ENCODE measurements at regions not wholly inside any gene's neighbourhood (a gene's known extent, or its start where the extent isn't known, plus 50 kb on each side); places are given as distances from the start of the nearest gene placed in this dataset.

DNA sequence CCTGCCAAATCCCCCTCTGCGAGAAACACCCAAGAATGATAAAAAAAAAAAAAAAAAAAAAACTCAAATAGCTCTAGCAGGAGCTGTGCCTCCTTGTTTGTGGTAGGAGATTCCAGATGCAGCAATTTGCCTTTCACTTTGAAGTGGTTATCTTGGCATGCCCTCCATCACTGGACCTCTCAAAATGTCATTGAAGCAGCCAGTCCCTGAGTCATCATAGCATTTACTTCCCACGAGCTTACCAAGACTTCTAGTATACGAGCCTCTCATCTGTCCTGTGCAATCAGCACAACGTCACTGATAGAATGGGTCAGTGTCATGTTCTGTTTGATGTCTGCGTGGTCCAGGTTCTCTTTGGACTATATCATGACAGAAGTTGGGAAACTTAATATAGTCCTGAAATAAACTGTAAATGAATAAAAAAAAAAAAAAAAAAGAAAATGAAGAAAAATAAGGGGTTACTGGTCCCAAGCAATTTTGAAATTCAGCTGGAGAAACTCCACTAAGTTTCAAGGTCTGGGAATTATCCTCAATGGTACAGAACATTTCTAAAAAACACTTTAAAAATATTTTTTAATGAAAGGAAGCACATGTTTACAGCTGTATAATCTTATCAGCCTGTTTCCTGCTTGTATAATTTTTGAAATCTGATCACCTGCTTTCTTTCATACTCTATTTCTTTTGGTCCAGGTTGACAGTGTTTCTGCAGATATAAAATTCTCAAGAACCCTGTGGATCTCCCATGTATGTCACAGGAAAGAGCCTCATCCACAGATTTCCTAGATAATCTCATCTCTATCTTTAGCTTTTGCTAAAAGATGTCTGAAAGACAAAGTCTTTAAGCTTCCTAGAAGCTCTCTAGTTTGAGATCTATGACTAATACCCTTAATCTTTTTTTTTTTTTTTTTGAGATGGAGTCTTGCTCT lies 74.1 kb upstream of the EHBP1 start:
- TF ChIP-seq, protein P1, sequence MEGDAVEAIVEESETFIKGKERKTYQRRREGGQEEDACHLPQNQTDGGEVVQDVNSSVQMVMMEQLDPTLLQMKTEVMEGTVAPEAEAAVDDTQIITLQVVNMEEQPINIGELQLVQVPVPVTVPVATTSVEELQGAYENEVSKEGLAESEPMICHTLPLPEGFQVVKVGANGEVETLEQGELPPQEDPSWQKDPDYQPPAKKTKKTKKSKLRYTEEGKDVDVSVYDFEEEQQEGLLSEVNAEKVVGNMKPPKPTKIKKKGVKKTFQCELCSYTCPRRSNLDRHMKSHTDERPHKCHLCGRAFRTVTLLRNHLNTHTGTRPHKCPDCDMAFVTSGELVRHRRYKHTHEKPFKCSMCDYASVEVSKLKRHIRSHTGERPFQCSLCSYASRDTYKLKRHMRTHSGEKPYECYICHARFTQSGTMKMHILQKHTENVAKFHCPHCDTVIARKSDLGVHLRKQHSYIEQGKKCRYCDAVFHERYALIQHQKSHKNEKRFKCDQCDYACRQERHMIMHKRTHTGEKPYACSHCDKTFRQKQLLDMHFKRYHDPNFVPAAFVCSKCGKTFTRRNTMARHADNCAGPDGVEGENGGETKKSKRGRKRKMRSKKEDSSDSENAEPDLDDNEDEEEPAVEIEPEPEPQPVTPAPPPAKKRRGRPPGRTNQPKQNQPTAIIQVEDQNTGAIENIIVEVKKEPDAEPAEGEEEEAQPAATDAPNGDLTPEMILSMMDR (conservative IDR thresholded peaks at IDR 0.05 in 1 of 2, IDR thresholded peaks at IDR 0.05 in 1 of 2; ENCODE audit: extremely low read depth in 1 of 2, insufficient read depth in 1 of 2, low read depth in 1 of 2, low read length in 2 of 2) = no peak
- no peak for TF ChIP-seq EZH2 (IDR thresholded peaks at IDR 0.05; ENCODE audit: borderline replicate concordance, low read length)

Measured in mammary epithelial cell (primary cell).